T-helper 1 cell treated with Interleukin-12 subunit alpha and Interleukin-12 subunit beta and Interleukin-4 antibody, amounts not matched to agents 30 μg/mL and 1 μg/mL, for 36 hours (primary cell): ENCODE measurements at regions not wholly inside any gene's neighbourhood (a gene's known extent, or its start where the extent isn't known, plus 50 kb on each side); places are given as distances from the start of the nearest gene placed in this dataset.
"Not testable (repeated sequence)": the region's sequence is repeated elsewhere in the genome, so short reads cannot be mapped to it uniquely, and the experiment has no call there.

Source experiments
- H3K27ac Mint-ChIP-seq: one replicate; pipeline ENCODE4 v1.8.0; 2021; ENCODE audit warnings: mild to moderate bottlenecking, mixed read lengths
- H3K27me3 Mint-ChIP-seq: one replicate; pipeline ENCODE4 v1.8.0; 2021; ENCODE audit warnings: low read depth, mixed read lengths
- H3K36me3 Mint-ChIP-seq: one replicate; pipeline ENCODE4 v1.8.0; 2021; ENCODE audit warnings: low read depth, mixed read lengths
- H3K4me1 Mint-ChIP-seq: one replicate; pipeline ENCODE4 v1.8.0; 2021; ENCODE audit warnings: low read depth, mixed read lengths
- H3K4me3 Mint-ChIP-seq: one replicate; pipeline ENCODE4 v1.8.0; 2021; ENCODE audit warnings: mild to moderate bottlenecking, moderate library complexity, mixed read lengths
- H3K9me3 Mint-ChIP-seq: one replicate; pipeline ENCODE4 v1.8.0; 2021; ENCODE audit warnings: mixed read lengths

- Mint-ChIP-seq H3K36me3 (peaks cover 19% of the 10 kb centered on the region), H3K4me3 (peak overlapping the region; percentile 99), H3K9me3 (no peaks in the 10 kb centered on the region), H3K27me3 (no peaks in the 10 kb centered on the region), H3K27ac (peak overlapping the region; percentile 90), H3K4me1 (peaks cover 49% of the 10 kb centered on the region)
Observed at GRCh38 chr11:123357990-123358827, 71.9 kb upstream of the GRAMD1B start.

DNA sequence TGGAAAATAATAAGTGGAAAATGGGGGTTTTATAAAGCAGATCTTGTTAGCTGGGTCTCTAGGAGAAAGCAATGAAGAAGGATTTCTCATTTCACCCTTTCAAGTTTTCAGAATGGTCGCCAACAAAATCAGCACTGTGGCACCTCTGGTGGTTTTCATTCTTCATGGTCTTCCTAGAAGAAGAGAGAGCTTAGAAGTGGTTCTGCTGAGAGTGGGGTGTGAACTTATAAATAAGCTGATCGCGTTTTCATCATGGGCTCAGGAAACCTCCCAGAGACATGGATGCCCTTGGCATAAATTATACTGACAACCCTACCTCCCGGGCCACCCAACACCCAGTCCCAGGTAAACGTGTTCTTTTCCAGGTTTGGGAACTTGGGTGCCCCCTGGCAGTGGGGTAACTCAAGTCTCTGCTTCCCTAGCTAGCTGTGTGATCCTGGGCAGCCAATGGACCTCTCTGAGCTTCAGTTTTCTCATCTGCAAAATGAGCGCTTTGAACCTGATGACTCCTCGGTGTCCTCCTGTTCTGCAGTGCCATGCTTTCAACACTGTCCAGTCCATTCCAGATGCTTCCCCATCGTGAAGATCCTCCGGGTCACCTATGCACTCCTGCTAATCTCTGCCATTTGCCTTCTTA lies 72.6 kb upstream of the GRAMD1B start:
- H3K27ac Mint-ChIP-seq: peak overlapping the region; percentile 90
- H3K4me3 Mint-ChIP-seq: peak overlapping the region; percentile 99
- no peaks in the 10 kb centered on the region for H3K27me3 Mint-ChIP-seq
- H3K36me3 Mint-ChIP-seq: peaks cover 19% of the 10 kb centered on the region
- H3K9me3 Mint-ChIP-seq: no peaks in the 10 kb centered on the region
- H3K4me1 Mint-ChIP-seq: peaks cover 42% of the 10 kb centered on the region

DNA sequence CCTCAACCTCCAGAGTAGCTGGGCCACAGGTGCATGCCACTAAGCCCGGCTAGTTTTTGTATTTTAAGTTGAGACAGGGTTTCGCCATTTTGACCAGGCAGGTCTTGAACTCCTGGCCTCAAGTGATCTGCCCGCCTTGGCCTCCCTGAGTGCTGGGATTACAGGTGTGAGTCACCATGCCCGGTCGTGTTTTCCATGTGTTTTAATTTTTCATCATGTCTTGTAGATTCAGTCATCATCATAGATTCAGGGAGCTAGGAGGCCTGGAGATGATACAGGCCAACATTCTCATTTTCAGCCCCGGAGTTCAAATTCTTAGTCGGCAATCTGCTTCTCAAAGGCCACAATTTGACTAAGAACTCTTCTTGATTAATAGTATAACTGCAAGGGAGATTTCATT lies 73.5 kb upstream of the GRAMD1B start:
- Mint-ChIP-seq H3K4me1 (peaks cover 36% of the 10 kb centered on the region), H3K27ac (peak overlapping the region; percentile 90), H3K9me3 (no peaks in the 10 kb centered on the region), H3K27me3 (no peaks in the 10 kb centered on the region), H3K36me3 (peaks cover 13% of the 10 kb centered on the region), H3K4me3 (peak overlapping the region; percentile 99)

DNA sequence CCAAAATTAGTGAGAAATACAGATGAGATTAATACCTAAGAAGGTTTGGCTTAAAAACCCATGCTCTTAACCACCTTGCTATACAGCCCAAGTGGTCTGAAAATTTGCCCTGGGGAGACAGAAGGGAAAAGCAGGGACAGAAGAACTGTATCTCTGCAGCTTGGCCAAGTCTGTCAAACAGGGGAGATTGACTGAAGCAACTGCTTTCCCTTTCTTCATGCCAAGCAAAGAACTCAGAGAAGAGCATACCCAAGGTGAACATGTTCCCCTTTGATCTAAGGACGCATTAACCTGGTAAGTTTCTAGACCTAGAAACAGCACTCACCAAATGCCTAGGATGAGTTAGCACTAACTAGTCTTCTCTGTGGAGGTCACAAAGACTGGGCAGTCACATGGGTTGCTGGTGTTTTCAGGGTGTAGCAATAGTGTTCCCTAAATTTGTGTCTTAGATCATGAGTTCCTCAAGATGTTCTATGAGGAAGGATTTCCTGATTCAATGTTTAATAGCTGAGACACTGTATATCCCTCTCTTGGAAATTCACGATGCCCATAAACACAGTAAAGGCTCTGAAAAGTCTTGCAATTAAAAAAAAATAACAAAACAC lies 75.6 kb upstream of the GRAMD1B start:
- H3K4me1 Mint-ChIP-seq: peaks cover 24% of the 10 kb centered on the region
- H3K4me3 Mint-ChIP-seq: no peak overlapping the region
- H3K36me3 Mint-ChIP-seq: peaks cover 3% of the 10 kb centered on the region
- no peaks in the 10 kb centered on the region for H3K9me3 Mint-ChIP-seq
- H3K27me3 Mint-ChIP-seq: no peaks in the 10 kb centered on the region
- H3K27ac Mint-ChIP-seq: no peak overlapping the region

DNA sequence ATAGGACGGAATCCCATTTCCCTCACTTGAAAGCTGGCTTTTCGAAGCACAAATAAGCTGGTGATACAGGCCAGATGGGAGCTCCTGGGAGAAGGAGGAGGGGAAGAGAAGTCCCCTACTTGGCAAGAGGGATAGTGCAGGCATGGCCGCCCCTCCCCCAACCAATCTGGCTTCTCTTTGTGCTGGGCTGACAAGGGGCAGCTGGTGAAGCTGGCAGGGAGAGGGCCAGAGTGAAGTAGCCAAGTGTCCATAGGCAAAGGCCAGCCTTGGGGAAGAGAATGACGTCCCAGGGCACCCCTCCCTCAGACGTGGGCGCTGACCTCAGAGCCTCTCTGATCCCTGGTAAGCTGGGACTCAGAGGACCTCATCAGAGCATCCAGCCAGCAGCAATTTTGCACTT lies 78.7 kb upstream of the GRAMD1B start:
- no peaks in the 10 kb centered on the region for H3K27me3 Mint-ChIP-seq
- H3K9me3 Mint-ChIP-seq: peaks cover 15% of the 10 kb centered on the region
- H3K27ac Mint-ChIP-seq: no peak overlapping the region
- no peak overlapping the region for H3K4me3 Mint-ChIP-seq
- peaks cover 8% of the 10 kb centered on the region for H3K36me3 Mint-ChIP-seq
- H3K4me1 Mint-ChIP-seq: peaks cover 4% of the 10 kb centered on the region

- Mint-ChIP-seq H3K27me3 (no peaks in the 10 kb centered on the region), H3K9me3 (peaks cover 17% of the 10 kb centered on the region), H3K36me3 (peaks cover 10% of the 10 kb centered on the region), H3K27ac (no peak overlapping the region), H3K4me3 (no peak overlapping the region), H3K4me1 (peaks cover 4% of the 10 kb centered on the region)
Observed at GRCh38 chr11:123349382-123349781, 80.7 kb upstream of the GRAMD1B start.

- Mint-ChIP-seq H3K27me3 (no peaks in the 10 kb centered on the region), H3K4me3 (no peak overlapping the region), H3K27ac (no peak overlapping the region), H3K4me1 (no peaks in the 10 kb centered on the region), H3K9me3 (peaks cover 38% of the 10 kb centered on the region), H3K36me3 (peaks cover 17% of the 10 kb centered on the region)
Observed at GRCh38 chr11:123344790-123345357, 85.2 kb upstream of the GRAMD1B start.

- H3K4me3 Mint-ChIP-seq, H3K4me1 Mint-ChIP-seq, H3K27ac Mint-ChIP-seq, H3K27me3 Mint-ChIP-seq: not testable (repeated sequence)
- Mint-ChIP-seq H3K36me3 (peaks cover 17% of the 10 kb centered on the region), H3K9me3 (peaks cover 36% of the 10 kb centered on the region)
Observed at GRCh38 chr11:123344188-123344587, 85.9 kb upstream of the GRAMD1B start.

DNA sequence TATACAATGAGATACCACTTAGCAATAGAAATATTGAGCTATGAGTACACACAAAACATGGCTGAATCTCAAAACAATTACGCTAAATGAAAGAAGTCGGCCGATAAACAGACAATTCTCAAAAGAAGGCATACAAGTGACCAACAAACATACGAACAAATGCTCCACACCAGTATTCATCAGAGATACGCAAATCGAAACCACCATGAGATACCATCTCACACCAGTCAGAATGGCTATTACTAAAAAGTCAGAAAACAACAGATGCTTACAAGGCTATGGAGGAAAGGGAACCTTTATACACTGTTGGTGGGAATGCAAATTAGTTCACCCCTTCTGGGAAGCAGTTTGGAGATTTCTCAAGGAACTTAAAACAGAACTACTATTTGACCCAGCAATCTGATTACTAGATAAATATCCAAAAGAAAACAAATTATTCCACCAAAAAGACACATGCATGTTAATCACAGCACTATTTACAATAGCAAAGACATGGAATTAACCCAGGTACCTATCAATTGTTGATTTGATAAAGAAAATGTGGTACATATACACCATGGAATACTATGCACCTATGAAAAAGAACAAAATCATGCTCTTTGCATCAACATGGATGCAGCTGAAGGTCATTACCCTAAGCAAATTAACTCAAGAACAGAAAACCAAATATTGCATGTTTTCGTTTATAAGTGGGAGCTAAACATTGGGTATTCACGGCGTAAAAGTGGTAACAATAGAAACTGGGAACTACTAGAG lies 90.9 kb upstream of the GRAMD1B start:
- Mint-ChIP-seq H3K4me3 (no peak overlapping the region), H3K36me3 (peaks cover 13% of the 10 kb centered on the region), H3K27me3 (peaks cover 3% of the 10 kb centered on the region), H3K27ac (no peak overlapping the region), H3K4me1 (no peaks in the 10 kb centered on the region), H3K9me3 (peaks cover 33% of the 10 kb centered on the region)

DNA sequence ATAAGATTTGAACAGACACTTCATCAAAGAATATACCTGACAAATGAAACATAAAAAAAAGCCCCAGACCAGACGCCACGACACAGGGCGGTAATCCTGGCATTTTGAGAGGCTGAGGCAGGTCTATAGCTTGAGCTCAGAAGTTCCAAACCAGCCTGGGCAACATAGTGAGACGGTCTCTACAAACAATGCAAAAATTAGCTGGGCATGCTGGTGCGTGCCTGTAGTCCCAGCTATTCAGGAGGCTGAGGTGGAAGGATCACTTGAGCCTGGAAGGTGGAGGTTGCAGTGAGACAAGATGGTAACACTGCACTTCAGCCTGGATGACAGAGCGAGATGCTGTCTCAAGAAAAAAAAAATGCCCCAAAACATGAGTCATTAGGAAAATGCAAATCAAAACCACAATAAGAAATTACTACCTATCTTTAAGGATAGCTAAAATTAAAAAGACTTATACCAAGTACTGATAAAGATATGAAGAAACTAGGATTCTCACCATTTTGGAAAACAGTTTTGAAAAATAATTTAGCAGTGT lies 91.7 kb upstream of the GRAMD1B start:
- Mint-ChIP-seq H3K27me3 (peaks cover 3% of the 10 kb centered on the region), H3K9me3 (peaks cover 27% of the 10 kb centered on the region), H3K27ac (no peak overlapping the region), H3K36me3 (peaks cover 13% of the 10 kb centered on the region), H3K4me3 (no peak overlapping the region), H3K4me1 (no peaks in the 10 kb centered on the region)

DNA sequence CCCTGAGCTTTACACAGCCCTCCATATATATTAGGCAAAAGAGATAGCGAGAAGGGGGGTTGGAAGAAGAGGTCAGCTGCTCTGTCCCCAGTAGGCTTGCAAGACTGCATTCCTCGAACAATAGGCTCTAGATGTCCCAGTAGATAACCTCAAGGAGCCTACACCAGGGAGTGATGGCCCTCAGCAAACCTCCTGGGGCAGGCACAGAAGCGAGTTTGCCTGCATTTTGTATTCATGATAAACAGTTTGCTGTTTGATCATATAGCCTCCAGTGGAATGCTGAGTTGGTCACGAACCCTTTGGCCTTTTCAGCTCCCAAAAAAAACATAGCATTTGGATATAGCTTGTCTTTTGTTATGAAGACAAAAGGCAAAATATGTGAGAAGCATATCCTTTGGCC lies 95.1 kb upstream of the GRAMD1B start:
- Mint-ChIP-seq H3K27ac (no peak overlapping the region), H3K27me3 (peaks cover 3% of the 10 kb centered on the region), H3K4me1 (no peaks in the 10 kb centered on the region), H3K4me3 (no peak overlapping the region), H3K9me3 (peaks cover 22% of the 10 kb centered on the region), H3K36me3 (peaks cover 9% of the 10 kb centered on the region)

GRCh38 chr11:123332577-123332976 lies 97.5 kb upstream of the GRAMD1B start:
- H3K36me3 Mint-ChIP-seq, H3K4me1 Mint-ChIP-seq, H3K4me3 Mint-ChIP-seq, H3K27me3 Mint-ChIP-seq, H3K27ac Mint-ChIP-seq: not testable (repeated sequence)
- peaks cover 22% of the 10 kb centered on the region for H3K9me3 Mint-ChIP-seq

GRCh38 chr11:123330948-123331347 lies 99.1 kb upstream of the GRAMD1B start:
- H3K27ac Mint-ChIP-seq: no peak overlapping the region

GRCh38 chr11:123330471-123330870 lies 99.6 kb upstream of the GRAMD1B start:
- H3K4me3 Mint-ChIP-seq: no peak overlapping the region

More at GRCh38 chr11:123330948-123331347, 99.1 kb upstream of the GRAMD1B start:
- H3K4me3 Mint-ChIP-seq: no peak overlapping the region
- peaks cover 6% of the 10 kb centered on the region for H3K36me3 Mint-ChIP-seq
- H3K27me3 Mint-ChIP-seq: peaks cover 3% of the 10 kb centered on the region
- peaks cover 22% of the 10 kb centered on the region for H3K9me3 Mint-ChIP-seq
- no peaks in the 10 kb centered on the region for H3K4me1 Mint-ChIP-seq

More at GRCh38 chr11:123330471-123330870, 99.6 kb upstream of the GRAMD1B start:
- H3K27ac Mint-ChIP-seq: no peak overlapping the region
- H3K27me3 Mint-ChIP-seq: peaks cover 3% of the 10 kb centered on the region
- H3K9me3 Mint-ChIP-seq: peaks cover 17% of the 10 kb centered on the region
- peaks cover 4% of the 10 kb centered on the region for H3K36me3 Mint-ChIP-seq
- no peaks in the 10 kb centered on the region for H3K4me1 Mint-ChIP-seq
